ENCODE measurements at regions not wholly inside any gene's neighbourhood (a gene's known extent, or its start where the extent isn't known, plus 50 kb on each side); places are given as distances from the start of the nearest gene placed in this dataset.

GRCh38 chr1:184228558-184228957, 158.3 kb upstream of the C1orf21 start:
- no peak for TF ChIP-seq CTCF (IDR thresholded peaks at IDR 0.05)
- Histone ChIP-seq H3K36me3 (no peaks in the 10 kb centered on the region), H3K27ac (no peak overlapping the region), H3K9me3 (no peaks in the 10 kb centered on the region), H3K27me3 (no peaks in the 10 kb centered on the region), H3K4me1 (no peaks in the 10 kb centered on the region), H3K4me3 (no peak overlapping the region)
- ATAC-seq (no peak), DNase-seq (no peak)
- intact Hi-C loops (cut with DNase I): no loop called here

- TF ChIP-seq CTCF (IDR thresholded peaks at IDR 0.05): no peak
- Histone ChIP-seq H3K36me3 (no peaks in the 10 kb centered on the region), H3K4me3 (no peak overlapping the region), H3K27ac (no peak overlapping the region), H3K9me3 (no peaks in the 10 kb centered on the region), H3K27me3 (no peaks in the 10 kb centered on the region), H3K4me1 (peaks cover 0 to 6% of the 10 kb centered on the region in 2 donors)
- intact Hi-C loops (cut with DNase I): no loop called here
- DNase-seq (no peak), ATAC-seq (no peak)
Measured at GRCh38 chr1:184237588-184237987, 149.2 kb upstream of the C1orf21 start.

GRCh38 chr1:184241446-184241845, 145.4 kb upstream of the C1orf21 start:
- ATAC-seq (no peak), DNase-seq (no peak)
- no peaks in the 10 kb centered on the region for H3K9me3 ChIP-seq
- no peak overlapping the region for H3K4me3 ChIP-seq
- H3K27me3 ChIP-seq: no peaks in the 10 kb centered on the region
- TF ChIP-seq CTCF (IDR thresholded peaks at IDR 0.05): no peak
- intact Hi-C loops (cut with DNase I): no loop called here
- H3K27ac ChIP-seq: no peak overlapping the region
- H3K4me1 ChIP-seq: peaks cover 0 to 9% of the 10 kb centered on the region in 2 donors
- H3K36me3 ChIP-seq: no peaks in the 10 kb centered on the region

GRCh38 chr1:184242507-184242943, 144.3 kb upstream of the C1orf21 start:
- Histone ChIP-seq H3K36me3 (no peaks in the 10 kb centered on the region), H3K9me3 (no peaks in the 10 kb centered on the region), H3K27me3 (no peaks in the 10 kb centered on the region), H3K4me3 (no peak overlapping the region), H3K27ac (no peak overlapping the region), H3K4me1 (peaks cover 0 to 9% of the 10 kb centered on the region in 2 donors)
- intact Hi-C loops (cut with DNase I): no loop called here
- DNase-seq (peak in 2 of 4 donors; percentile 14 to 36), ATAC-seq (peak; percentile 91)
- TF ChIP-seq CTCF (IDR thresholded peaks at IDR 0.05): no peak

GRCh38 chr1:184244962-184245361, 141.9 kb upstream of the C1orf21 start:
- intact Hi-C loops (cut with DNase I): no loop called here
- H3K9me3 ChIP-seq: no peaks in the 10 kb centered on the region
- H3K36me3 ChIP-seq: no peaks in the 10 kb centered on the region
- H3K4me3 ChIP-seq: no peak overlapping the region
- H3K27ac ChIP-seq: no peak overlapping the region
- H3K4me1 ChIP-seq: peaks cover 0 to 9% of the 10 kb centered on the region in 2 donors
- TF ChIP-seq CTCF (IDR thresholded peaks at IDR 0.05): no peak
- ATAC-seq: no peak
- no peaks in the 10 kb centered on the region for H3K27me3 ChIP-seq
- no peak for DNase-seq

Measured in left lung (tissue), 4 donors.